H9 (cell line): ENCODE measurements at regions not wholly inside any gene's neighbourhood (a gene's known extent, or its start where the extent isn't known, plus 50 kb on each side); places are given as distances from the start of the nearest gene placed in this dataset.

Source experiments
- DNase-seq: peaks from one replicate; pipeline ENCODE4 v3.0.0-alpha.2; 2017
- H2AFZ ChIP-seq: one replicate; pipeline ENCODE4 v1.6.1; 2013; ENCODE audit warnings: mild to moderate bottlenecking, low read length, control low read depth, moderate library complexity
- H2AK5ac ChIP-seq: 2 replicates; pipeline ENCODE4 v1.6.1; 2013; ENCODE audit warnings: low read length, control low read depth, mixed read lengths; ENCODE audit not compliant: insufficient read length
- H2BK120ac ChIP-seq: one replicate; pipeline ENCODE4 v1.6.1; 2013; ENCODE audit warnings: low read depth, mild to moderate bottlenecking, low read length, control low read depth, inconsistent platforms; ENCODE audit not compliant: poor library complexity, severe bottlenecking
- H2BK12ac ChIP-seq: 2 replicates; pipeline ENCODE4 v1.6.1; 2013; ENCODE audit warnings: low read length, control low read depth, mixed read lengths, low read depth; ENCODE audit not compliant: insufficient read length
- H2BK15ac ChIP-seq: 2 replicates; pipeline ENCODE4 v1.6.1; 2013; ENCODE audit warnings: low read depth, low read length, control low read depth
- H2BK20ac ChIP-seq: one replicate; pipeline ENCODE4 v1.6.1; 2013; ENCODE audit warnings: low read depth, mild to moderate bottlenecking, low read length, control low read depth, inconsistent platforms; ENCODE audit not compliant: poor library complexity, severe bottlenecking
- H2BK5ac ChIP-seq: 2 replicates; pipeline ENCODE4 v1.6.1; 2013; ENCODE audit warnings: low read length, control low read depth, mixed read lengths; ENCODE audit not compliant: insufficient read length
- H3K14ac ChIP-seq: 2 replicates; pipeline ENCODE4 v1.6.1; 2013; ENCODE audit warnings: low read length, control low read depth; ENCODE audit not compliant: insufficient read depth
- H3K18ac ChIP-seq: 2 replicates; pipeline ENCODE4 v1.6.1; 2013; ENCODE audit warnings: low read depth, mild to moderate bottlenecking, mixed read lengths, low read length, control low read depth; ENCODE audit not compliant: insufficient read length
- H3K23ac ChIP-seq: 2 replicates; pipeline ENCODE4 v1.6.1; 2013; ENCODE audit warnings: low read length, control low read depth, mixed read lengths, low read depth; ENCODE audit not compliant: insufficient read length
- H3K23me2 ChIP-seq: 2 replicates; pipeline ENCODE4 v1.6.1; 2013; ENCODE audit warnings: low read depth, mild to moderate bottlenecking, mixed read lengths, low read length, control low read depth; ENCODE audit not compliant: insufficient read length, poor library complexity, severe bottlenecking
- H3K27ac ChIP-seq: 2 replicates; pipeline ENCODE4 v1.5.1; 2013; ENCODE audit warnings: low read length, control low read depth, mixed read lengths, low read depth; ENCODE audit not compliant: insufficient read length
- H3K27me3 ChIP-seq: 2 replicates; pipeline ENCODE4 v1.6.1; 2013; ENCODE audit warnings: low read length, control low read depth, inconsistent platforms; ENCODE audit not compliant: insufficient read depth
- H3K4ac ChIP-seq: 2 replicates; pipeline ENCODE4 v1.6.1; 2013; ENCODE audit warnings: low read depth, mild to moderate bottlenecking, control low read depth, inconsistent platforms, low read length, moderate library complexity
- H3K4me1 ChIP-seq: 2 replicates; pipeline ENCODE4 v1.6.1; 2013; ENCODE audit warnings: low read length, control low read depth, inconsistent platforms; ENCODE audit not compliant: insufficient read depth
- H3K4me2 ChIP-seq: 2 replicates; pipeline ENCODE4 v1.6.1; 2013; ENCODE audit warnings: low read length, control low read depth, mixed read lengths; ENCODE audit not compliant: insufficient read length, insufficient read depth
- H3K56ac ChIP-seq: 2 replicates; pipeline ENCODE4 v1.6.1; 2013; ENCODE audit warnings: low read depth, mild to moderate bottlenecking, mixed read lengths, low read length, control low read depth; ENCODE audit not compliant: insufficient read length
- H3K79me1 ChIP-seq: 2 replicates; pipeline ENCODE4 v1.6.1; 2013; ENCODE audit warnings: low read depth, mild to moderate bottlenecking, moderate library complexity, low read length, control low read depth, inconsistent platforms; ENCODE audit not compliant: insufficient read depth, poor library complexity, severe bottlenecking
- H3K79me2 ChIP-seq: 2 replicates; pipeline ENCODE4 v1.6.1; 2013; ENCODE audit warnings: low read length, control low read depth, inconsistent platforms; ENCODE audit not compliant: insufficient read depth
- H3K9ac ChIP-seq: 2 replicates; pipeline ENCODE4 v1.6.1; 2013; ENCODE audit warnings: low read length, control low read depth, mixed read lengths; ENCODE audit not compliant: insufficient read length; ENCODE audit errors: extremely low read depth
- H3K9me3 ChIP-seq: one replicate; pipeline ENCODE4 v1.6.1; 2013; ENCODE audit warnings: low read depth, low read length, inconsistent platforms; ENCODE audit not compliant: control insufficient read depth
- H3T11ph ChIP-seq: one replicate; pipeline ENCODE4 v1.6.1; 2013; ENCODE audit warnings: mild to moderate bottlenecking, low read length, control low read depth, inconsistent platforms
- H4K20me1 ChIP-seq: one replicate; pipeline ENCODE4 v1.6.1; 2013; ENCODE audit not compliant: control insufficient read depth, insufficient read length, insufficient read depth
- H4K5ac ChIP-seq: 2 replicates; pipeline ENCODE4 v1.6.1; 2013; ENCODE audit warnings: low read depth, mild to moderate bottlenecking, mixed read lengths, low read length, control low read depth; ENCODE audit not compliant: insufficient read length
- H4K8ac ChIP-seq: replicated peaks from 2 replicates; pipeline ENCODE4 v1.6.1; 2013; ENCODE audit warnings: low read length, control low read depth, mixed read lengths, low read depth; ENCODE audit not compliant: insufficient read length
- H4K91ac ChIP-seq: 2 replicates; pipeline ENCODE4 v1.6.1; 2013; ENCODE audit warnings: low read depth, mild to moderate bottlenecking, moderate library complexity, mixed read lengths, low read length, control low read depth; ENCODE audit not compliant: insufficient read length
- H3K27ac Mint-ChIP-seq, 3 experiments: 2 replicates in 2 of 3; 3 replicates in 1 of 3; pipeline ENCODE4 v1.8.0; 2020 to 2021; ENCODE audit warnings: mixed read lengths in 3 of 3, mild to moderate bottlenecking in 1 of 3, moderate library complexity in 1 of 3
- H3K27me3 Mint-ChIP-seq: 2 replicates; pipeline ENCODE4 v1.8.0; 2021; ENCODE audit warnings: low read depth, mild to moderate bottlenecking, moderate library complexity, mixed read lengths
- H3K36me3 Mint-ChIP-seq, 3 experiments: 2 replicates in 2 of 3; 3 replicates in 1 of 3; pipeline ENCODE4 v1.8.0; 2020 to 2021; ENCODE audit warnings: low read depth in 3 of 3, mixed read lengths in 3 of 3; ENCODE audit not compliant: insufficient read depth in 1 of 3
- H3K4me1 Mint-ChIP-seq, 2 experiments: 2 replicates each; pipeline ENCODE4 v1.8.0; 2020; ENCODE audit warnings: mixed read lengths in 2 of 2
- H3K4me3 Mint-ChIP-seq, 2 experiments: 2 replicates in 1 of 2; 3 replicates in 1 of 2; pipeline ENCODE4 v1.8.0; 2020 to 2021; ENCODE audit warnings: mild to moderate bottlenecking in 2 of 2, mixed read lengths in 2 of 2, moderate library complexity in 1 of 2
- H3K9me3 Mint-ChIP-seq, 2 experiments: 2 replicates in 1 of 2; 3 replicates in 1 of 2; pipeline ENCODE4 v1.8.0; 2020; ENCODE audit warnings: mild to moderate bottlenecking in 2 of 2, mixed read lengths in 2 of 2, moderate library complexity in 1 of 2
- CTCF ChIP-seq: fragments of 200-600 bp; sonication (generic); conservative IDR thresholded peaks from 3 replicates; pipeline ENCODE4 v1.8.0; 2021; ENCODE audit warnings: antibody characterized with exemption, mild to moderate bottlenecking
- WGBS: extraction: QIAGEN DNeasy Blood & Tissue Kit; methylation state at CpG from one replicate; pipeline ENCODE4 v1.1.7; 2013; ENCODE audit warnings: missing lambda C conversion rate, low lambda C conversion rate, mixed read lengths; ENCODE audit not compliant: insufficient read length; ENCODE audit errors: extremely low coverage; 5-methylcytosine and 5-hydroxymethylcytosine counted together

- H3K27ac ChIP-seq: no peak overlapping the region
- no peak overlapping the region for H2AFZ ChIP-seq
- no peaks in the 10 kb centered on the region for H3K79me2 ChIP-seq
- no peak for DNase-seq
- H2BK5ac ChIP-seq: no peak overlapping the region
- H2AK5ac ChIP-seq: no peak overlapping the region
- no peak overlapping the region for H3K4ac ChIP-seq
- no peaks in the 10 kb centered on the region for H3K79me1 ChIP-seq
- H3K4me2 ChIP-seq: no peak overlapping the region
- no peak overlapping the region for H2BK12ac ChIP-seq
- Mint-ChIP-seq H3K27ac (no peak overlapping the region), H3K36me3 (no peaks in the 10 kb centered on the region; a peak in 1 of 7 replicates), H3K4me1 (no peaks in the 10 kb centered on the region; a peak in 1 of 4 replicates), H3K27me3 (peaks cover 6% of the 10 kb centered on the region), H3K9me3 (peaks cover 5 to 39% of the 10 kb centered on the region in 2 experiments; a peak in 4 of 5 replicates), H3K4me3 (no peak overlapping the region)
- H3K23ac ChIP-seq: no peak overlapping the region
- no peaks in the 10 kb centered on the region for H4K20me1 ChIP-seq
- H3K9me3 ChIP-seq: peaks cover 4% of the 10 kb centered on the region
- H4K8ac ChIP-seq: no peak overlapping the region
- H3K4me1 ChIP-seq: no peaks in the 10 kb centered on the region
- WGBS: no CpG with 5 or more reads among the region's 2 CpGs
- H2BK15ac ChIP-seq: no peak overlapping the region
- no peak overlapping the region for H3K18ac ChIP-seq
- H2BK120ac ChIP-seq: no peak overlapping the region
- H3K27me3 ChIP-seq: no peaks in the 10 kb centered on the region
- no peak overlapping the region for H3K9ac ChIP-seq
- no peak overlapping the region for H4K91ac ChIP-seq
- no peak overlapping the region for H2BK20ac ChIP-seq
- H3K56ac ChIP-seq: no peak overlapping the region
- H4K5ac ChIP-seq: no peak overlapping the region
- no peak overlapping the region for H3T11ph ChIP-seq
- no peak for TF ChIP-seq CTCF
- H3K14ac ChIP-seq: no peak overlapping the region
- no peaks in the 10 kb centered on the region for H3K23me2 ChIP-seq
Measured at GRCh38 chr9:1457460-1457859, 407.3 kb downstream of the DMRT2 start.
